ENCODE measurements at regions not wholly inside any gene's neighbourhood (a gene's known extent, or its start where the extent isn't known, plus 50 kb on each side); places are given as distances from the start of the nearest gene placed in this dataset.

- TF ChIP-seq, protein P1, sequence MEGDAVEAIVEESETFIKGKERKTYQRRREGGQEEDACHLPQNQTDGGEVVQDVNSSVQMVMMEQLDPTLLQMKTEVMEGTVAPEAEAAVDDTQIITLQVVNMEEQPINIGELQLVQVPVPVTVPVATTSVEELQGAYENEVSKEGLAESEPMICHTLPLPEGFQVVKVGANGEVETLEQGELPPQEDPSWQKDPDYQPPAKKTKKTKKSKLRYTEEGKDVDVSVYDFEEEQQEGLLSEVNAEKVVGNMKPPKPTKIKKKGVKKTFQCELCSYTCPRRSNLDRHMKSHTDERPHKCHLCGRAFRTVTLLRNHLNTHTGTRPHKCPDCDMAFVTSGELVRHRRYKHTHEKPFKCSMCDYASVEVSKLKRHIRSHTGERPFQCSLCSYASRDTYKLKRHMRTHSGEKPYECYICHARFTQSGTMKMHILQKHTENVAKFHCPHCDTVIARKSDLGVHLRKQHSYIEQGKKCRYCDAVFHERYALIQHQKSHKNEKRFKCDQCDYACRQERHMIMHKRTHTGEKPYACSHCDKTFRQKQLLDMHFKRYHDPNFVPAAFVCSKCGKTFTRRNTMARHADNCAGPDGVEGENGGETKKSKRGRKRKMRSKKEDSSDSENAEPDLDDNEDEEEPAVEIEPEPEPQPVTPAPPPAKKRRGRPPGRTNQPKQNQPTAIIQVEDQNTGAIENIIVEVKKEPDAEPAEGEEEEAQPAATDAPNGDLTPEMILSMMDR (IDR thresholded peaks at IDR 0.05; ENCODE audit: low read depth, low read length, poor library complexity, severe bottlenecking) = no peak
- no peak for TF ChIP-seq EZH2phosphoT487 (IDR thresholded peaks at IDR 0.05; ENCODE audit: borderline replicate concordance, low read length)
These were observed 475.9 kb downstream of the SQOR start for GRCh38 chr15:46110755-46111154.
